H1 (cell line): ENCODE measurements at regions not wholly inside any gene's neighbourhood (a gene's known extent, or its start where the extent isn't known, plus 50 kb on each side); places are given as distances from the start of the nearest gene placed in this dataset.

ENCODE experiments used
- CEBPB ChIP-seq: IDR thresholded peaks from 2 replicates; pipeline ENCODE4 v1.6.1; 2012; ENCODE audit warnings: low read depth, low read length
- CHD2 ChIP-seq: IDR thresholded peaks from 2 replicates; pipeline ENCODE4 v1.6.1; 2012; ENCODE audit warnings: low read length, improper control_type of control experiment
- EZH2 ChIP-seq: fragments of 200-600 bp; sonication (generic); IDR thresholded peaks from 2 replicates; pipeline ENCODE4 v1.7.1; 2012; ENCODE audit warnings: low read depth, mild to moderate bottlenecking, moderate library complexity, low read length, inconsistent platforms; ENCODE audit not compliant: severe bottlenecking
- FOSL1 ChIP-seq: IDR thresholded peaks from 2 replicates; pipeline ENCODE4 v1.6.1; 2011; ENCODE audit warnings: mild to moderate bottlenecking, low read depth, low read length, moderate library complexity; ENCODE audit not compliant: insufficient read depth
- HDAC6 ChIP-seq: IDR thresholded peaks from one replicate; pipeline ENCODE4 v1.7.1; 2012; ENCODE audit warnings: low read depth, mild to moderate bottlenecking, inconsistent platforms, low read length, moderate library complexity
- JUN ChIP-seq: IDR thresholded peaks from 2 replicates; pipeline ENCODE4 v1.6.1; 2011; ENCODE audit warnings: low read depth, mild to moderate bottlenecking, improper control_type of control experiment, low read length
- MAFK ChIP-seq: IDR thresholded peaks from 2 replicates; pipeline ENCODE4 v1.6.1; 2012; ENCODE audit warnings: low read depth, mild to moderate bottlenecking, improper control_type of control experiment, low read length
- POLR2A ChIP-seq, 2 experiments: IDR thresholded peaks; 1 replicate in 1 of 2; 2 replicates in 1 of 2; pipeline ENCODE4 v1.6.1; 2011; ENCODE audit warnings: low read depth in 2 of 2, low read length in 2 of 2, mild to moderate bottlenecking in 2 of 2; ENCODE audit errors: control extremely low read depth in 1 of 2
- POLR2AphosphoS5 ChIP-seq: IDR thresholded peaks from 2 replicates; pipeline ENCODE4 v1.6.1; 2011; ENCODE audit warnings: low read depth, low read length
- RNF2 ChIP-seq: fragments of 200-900, 300-1000 bp; sonication (generic); IDR thresholded peaks from 2 replicates; pipeline ENCODE4 v1.7.1; 2016; ENCODE audit warnings: borderline replicate concordance, low read depth, mild to moderate bottlenecking, antibody characterized with exemption, low read length; ENCODE audit not compliant: poor library complexity, severe bottlenecking; ENCODE audit errors: missing control alignments
- YY1 ChIP-seq: IDR thresholded peaks from 2 replicates; pipeline ENCODE4 v1.6.1; 2011; ENCODE audit warnings: low read depth, mild to moderate bottlenecking, low read length
- TF ChIP-seq, protein P1 (sequence below), 3 experiments: IDR thresholded peaks; 1 replicate in 2 of 3; 2 replicates in 1 of 3; pipeline versions ENCODE4 v1.5.1 to v1.6.1; 2011; ENCODE audit warnings: low read length in 3 of 3, mild to moderate bottlenecking in 3 of 3, inconsistent platforms in 2 of 3, low read depth in 1 of 3, moderate library complexity in 1 of 3; ENCODE audit not compliant: insufficient read depth in 1 of 3; ENCODE audit errors: control extremely low read depth in 1 of 3
- TF ChIP-seq, protein P2 (sequence below): IDR thresholded peaks from 2 replicates; pipeline ENCODE4 v1.6.1; 2012; ENCODE audit warnings: inconsistent platforms

- TF ChIP-seq YY1 (no peak), RNF2 (no peak), HDAC6 (no peak), CHD2 (no peak), JUN (no peak), POLR2AphosphoS5 (no peak), EZH2 (no peak), MAFK (no peak), CEBPB (no peak), POLR2A (IDR thresholded peaks at IDR 0.05; ENCODE audit: control extremely low read depth in 1 of 2, low read depth in 2 of 2, low read length in 2 of 2) (no peak), FOSL1 (no peak)
- TF ChIP-seq, protein P1, sequence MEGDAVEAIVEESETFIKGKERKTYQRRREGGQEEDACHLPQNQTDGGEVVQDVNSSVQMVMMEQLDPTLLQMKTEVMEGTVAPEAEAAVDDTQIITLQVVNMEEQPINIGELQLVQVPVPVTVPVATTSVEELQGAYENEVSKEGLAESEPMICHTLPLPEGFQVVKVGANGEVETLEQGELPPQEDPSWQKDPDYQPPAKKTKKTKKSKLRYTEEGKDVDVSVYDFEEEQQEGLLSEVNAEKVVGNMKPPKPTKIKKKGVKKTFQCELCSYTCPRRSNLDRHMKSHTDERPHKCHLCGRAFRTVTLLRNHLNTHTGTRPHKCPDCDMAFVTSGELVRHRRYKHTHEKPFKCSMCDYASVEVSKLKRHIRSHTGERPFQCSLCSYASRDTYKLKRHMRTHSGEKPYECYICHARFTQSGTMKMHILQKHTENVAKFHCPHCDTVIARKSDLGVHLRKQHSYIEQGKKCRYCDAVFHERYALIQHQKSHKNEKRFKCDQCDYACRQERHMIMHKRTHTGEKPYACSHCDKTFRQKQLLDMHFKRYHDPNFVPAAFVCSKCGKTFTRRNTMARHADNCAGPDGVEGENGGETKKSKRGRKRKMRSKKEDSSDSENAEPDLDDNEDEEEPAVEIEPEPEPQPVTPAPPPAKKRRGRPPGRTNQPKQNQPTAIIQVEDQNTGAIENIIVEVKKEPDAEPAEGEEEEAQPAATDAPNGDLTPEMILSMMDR (IDR thresholded peaks at IDR 0.05; ENCODE audit: control extremely low read depth in 1 of 3, insufficient read depth in 1 of 3, low read depth in 1 of 3, low read length in 3 of 3), result no peak
- TF ChIP-seq, protein P2, sequence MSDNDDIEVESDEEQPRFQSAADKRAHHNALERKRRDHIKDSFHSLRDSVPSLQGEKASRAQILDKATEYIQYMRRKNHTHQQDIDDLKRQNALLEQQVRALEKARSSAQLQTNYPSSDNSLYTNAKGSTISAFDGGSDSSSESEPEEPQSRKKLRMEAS, result no peak
These were observed 86.0 kb downstream of the FUNDC1 start for GRCh38 chrX:44456685-44457084.
